Chondrocyte (in vitro differentiated cells): ENCODE measurements at regions not wholly inside any gene's neighbourhood (a gene's known extent, or its start where the extent isn't known, plus 50 kb on each side); places are given as distances from the start of the nearest gene placed in this dataset.

ENCODE experiments used
- DNase-seq: peaks from one replicate; pipeline ENCODE4 v3.0.0; 2021; ENCODE audit warnings: mixed read lengths, low spot score
- H3K27ac Mint-ChIP-seq: one replicate; pipeline ENCODE4 v1.8.0; 2021; ENCODE audit warnings: mild to moderate bottlenecking, moderate library complexity, mixed read lengths; ENCODE audit not compliant: unreplicated experiment
- H3K27me3 Mint-ChIP-seq: 2 replicates; pipeline ENCODE4 v1.8.0; 2021; ENCODE audit warnings: low read depth, mixed read lengths
- H3K36me3 Mint-ChIP-seq: 2 replicates; pipeline ENCODE4 v1.8.0; 2021; ENCODE audit warnings: low read depth, mixed read lengths
- H3K4me1 Mint-ChIP-seq: 2 replicates; pipeline ENCODE4 v1.8.0; 2021; ENCODE audit warnings: low read depth, mild to moderate bottlenecking, mixed read lengths
- H3K4me3 Mint-ChIP-seq: one replicate; pipeline ENCODE4 v1.8.0; 2021; ENCODE audit warnings: mild to moderate bottlenecking, moderate library complexity, mixed read lengths; ENCODE audit not compliant: unreplicated experiment
- H3K9me3 Mint-ChIP-seq: 2 replicates; pipeline ENCODE4 v1.8.0; 2021; ENCODE audit warnings: low read depth, mixed read lengths
- CTCF ChIP-seq: fragments of 200-600 bp; sonication (generic); IDR thresholded peaks from 2 replicates; pipeline ENCODE4 v1.5.0; 2021; ENCODE audit warnings: antibody characterized with exemption, mild to moderate bottlenecking, moderate library complexity

- Mint-ChIP-seq H3K27ac (no peak overlapping the region), H3K27me3 (no peaks in the 10 kb centered on the region), H3K4me3 (no peak overlapping the region), H3K4me1 (no peaks in the 10 kb centered on the region), H3K36me3 (no peaks in the 10 kb centered on the region), H3K9me3 (peaks cover 24% of the 10 kb centered on the region)
- no peak for TF ChIP-seq CTCF
- no peak for DNase-seq
Measured at GRCh38 chr10:130808243-130808642, 503.3 kb downstream of the TCERG1L start.

GRCh38 chr10:130808686-130809085 is 502.8 kb downstream of the TCERG1L start:
- H3K27me3 Mint-ChIP-seq, result no peaks in the 10 kb centered on the region
- DNase-seq, result no peak
- H3K27ac Mint-ChIP-seq, result no peak overlapping the region
- no peaks in the 10 kb centered on the region for H3K36me3 Mint-ChIP-seq
- no peak for TF ChIP-seq CTCF
- peaks cover 26% of the 10 kb centered on the region for H3K9me3 Mint-ChIP-seq
- H3K4me3 Mint-ChIP-seq, result no peak overlapping the region
- no peaks in the 10 kb centered on the region for H3K4me1 Mint-ChIP-seq

GRCh38 chr10:130809181-130809580 is 502.3 kb downstream of the TCERG1L start:
- Mint-ChIP-seq H3K27me3 (no peaks in the 10 kb centered on the region), H3K36me3 (no peaks in the 10 kb centered on the region), H3K27ac (no peak overlapping the region), H3K4me1 (no peaks in the 10 kb centered on the region), H3K9me3 (peaks cover 25% of the 10 kb centered on the region), H3K4me3 (no peak overlapping the region)
- no peak for DNase-seq
- no peak for TF ChIP-seq CTCF

GRCh38 chr10:130809761-130810515 is 501.6 kb downstream of the TCERG1L start:
- no peak overlapping the region for H3K27ac Mint-ChIP-seq
- peaks cover 26% of the 10 kb centered on the region for H3K9me3 Mint-ChIP-seq
- no peaks in the 10 kb centered on the region for H3K27me3 Mint-ChIP-seq
- no peak for DNase-seq
- no peak for TF ChIP-seq CTCF
- H3K4me1 Mint-ChIP-seq, result no peaks in the 10 kb centered on the region
- no peak overlapping the region for H3K4me3 Mint-ChIP-seq
- no peaks in the 10 kb centered on the region for H3K36me3 Mint-ChIP-seq

GRCh38 chr10:130810856-130811255 is 500.7 kb downstream of the TCERG1L start:
- H3K4me1 Mint-ChIP-seq, result no peaks in the 10 kb centered on the region
- peak; percentile 84 for DNase-seq
- no peak overlapping the region for H3K4me3 Mint-ChIP-seq
- H3K27ac Mint-ChIP-seq, result no peak overlapping the region
- H3K36me3 Mint-ChIP-seq, result no peaks in the 10 kb centered on the region
- H3K9me3 Mint-ChIP-seq, result peaks cover 23% of the 10 kb centered on the region
- H3K27me3 Mint-ChIP-seq, result no peaks in the 10 kb centered on the region
- no peak for TF ChIP-seq CTCF
